Hematopoietic multipotent progenitor cell treated with erythropoietin and hydrocortisone succinate and interleukin-3 and kit ligand, for 15 days (in vitro differentiated cells): ENCODE measurements at regions not wholly inside any gene's neighbourhood (a gene's known extent, or its start where the extent isn't known, plus 50 kb on each side); places are given as distances from the start of the nearest gene placed in this dataset.

Experiments used
- DNase-seq: peaks from one replicate; pipeline ENCODE4 v3.0.0-alpha.2; 2015; ENCODE audit warnings: low spot score

GRCh38 chr10:44197646-44198045 lies 187.3 kb downstream of the CXCL12 start:
- no peak for DNase-seq

- no peak for DNase-seq
Measured at GRCh38 chr10:44196336-44196735, 188.6 kb downstream of the CXCL12 start.

- DNase-seq: no peak
Measured at GRCh38 chr10:44196008-44196320, 188.9 kb downstream of the CXCL12 start.

- no peak for DNase-seq
Measured at GRCh38 chr10:44195112-44196007, 189.5 kb downstream of the CXCL12 start.

GRCh38 chr10:44194435-44194834 lies 190.5 kb downstream of the CXCL12 start:
- no peak for DNase-seq

- DNase-seq: no peak
Measured at GRCh38 chr10:44193567-44194220, 191.2 kb downstream of the CXCL12 start.

- DNase-seq: no peak
Measured at GRCh38 chr10:44193166-44193565, 191.7 kb downstream of the CXCL12 start.

- no peak for DNase-seq
Measured at GRCh38 chr10:44192435-44192834, 192.5 kb downstream of the CXCL12 start.

GRCh38 chr10:44190541-44190940 lies 194.4 kb downstream of the CXCL12 start:
- no peak for DNase-seq

- no peak for DNase-seq
Measured at GRCh38 chr10:44186821-44187220, 198.1 kb downstream of the CXCL12 start.

- DNase-seq: no peak
Measured at GRCh38 chr10:44186150-44186549, 198.7 kb downstream of the CXCL12 start.

- no peak for DNase-seq
Measured at GRCh38 chr10:44185315-44185666, 199.6 kb downstream of the CXCL12 start.

GRCh38 chr10:44184633-44185314 lies 200.1 kb downstream of the CXCL12 start:
- no peak for DNase-seq

- DNase-seq: no peak
Measured at GRCh38 chr10:44183667-44184632, 200.9 kb downstream of the CXCL12 start.

- no peak for DNase-seq
Measured at GRCh38 chr10:44182909-44183308, 202.0 kb downstream of the CXCL12 start.

GRCh38 chr10:44180321-44181168 lies 204.4 kb downstream of the CXCL12 start:
- DNase-seq: no peak

GRCh38 chr10:44178856-44179255 lies 206.0 kb downstream of the CXCL12 start:
- no peak for DNase-seq

GRCh38 chr10:44178281-44178680 lies 206.6 kb downstream of the CXCL12 start:
- no peak for DNase-seq

- no peak for DNase-seq
Measured at GRCh38 chr10:44177610-44178009, 207.3 kb downstream of the CXCL12 start.

GRCh38 chr10:44176311-44176710 lies 208.6 kb downstream of the CXCL12 start:
- no peak for DNase-seq

GRCh38 chr10:44173608-44173894 lies 211.3 kb downstream of the CXCL12 start:
- no peak for DNase-seq
